ENCODE measurements at regions not wholly inside any gene's neighbourhood (a gene's known extent, or its start where the extent isn't known, plus 50 kb on each side); places are given as distances from the start of the nearest gene placed in this dataset.

DNA sequence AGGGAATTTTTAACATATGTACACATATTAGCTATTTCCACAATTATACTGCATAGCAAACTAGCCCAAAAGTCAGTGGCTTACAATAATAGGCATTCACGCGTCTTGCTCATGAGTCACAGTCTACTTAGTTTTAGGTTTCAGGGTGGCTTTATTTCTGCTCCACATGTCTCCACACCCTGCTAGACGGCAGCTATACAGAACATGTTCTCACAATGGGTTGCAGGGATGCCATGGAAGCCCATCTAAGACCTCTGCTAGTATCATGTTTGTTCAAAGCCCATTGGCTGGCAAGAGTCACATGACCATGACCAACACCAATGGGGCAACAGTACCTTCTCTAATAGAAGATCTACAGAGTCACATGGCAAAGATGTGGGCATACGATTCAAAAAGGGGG lies 96.3 kb upstream of the NEBL start:
- peak; percentile 46 for DNase-seq (ENCODE audit: low read depth)
- TF ChIP-seq, protein P1, sequence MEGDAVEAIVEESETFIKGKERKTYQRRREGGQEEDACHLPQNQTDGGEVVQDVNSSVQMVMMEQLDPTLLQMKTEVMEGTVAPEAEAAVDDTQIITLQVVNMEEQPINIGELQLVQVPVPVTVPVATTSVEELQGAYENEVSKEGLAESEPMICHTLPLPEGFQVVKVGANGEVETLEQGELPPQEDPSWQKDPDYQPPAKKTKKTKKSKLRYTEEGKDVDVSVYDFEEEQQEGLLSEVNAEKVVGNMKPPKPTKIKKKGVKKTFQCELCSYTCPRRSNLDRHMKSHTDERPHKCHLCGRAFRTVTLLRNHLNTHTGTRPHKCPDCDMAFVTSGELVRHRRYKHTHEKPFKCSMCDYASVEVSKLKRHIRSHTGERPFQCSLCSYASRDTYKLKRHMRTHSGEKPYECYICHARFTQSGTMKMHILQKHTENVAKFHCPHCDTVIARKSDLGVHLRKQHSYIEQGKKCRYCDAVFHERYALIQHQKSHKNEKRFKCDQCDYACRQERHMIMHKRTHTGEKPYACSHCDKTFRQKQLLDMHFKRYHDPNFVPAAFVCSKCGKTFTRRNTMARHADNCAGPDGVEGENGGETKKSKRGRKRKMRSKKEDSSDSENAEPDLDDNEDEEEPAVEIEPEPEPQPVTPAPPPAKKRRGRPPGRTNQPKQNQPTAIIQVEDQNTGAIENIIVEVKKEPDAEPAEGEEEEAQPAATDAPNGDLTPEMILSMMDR (IDR thresholded peaks at IDR 0.05; ENCODE audit: low read depth, low read length, missing control alignments) = no peak
- no peak overlapping the region for H3K4me3 ChIP-seq (ENCODE audit: low read depth, low read length)
- in situ Hi-C loops (cut with HindIII; ENCODE audit: low sequenced_read_pairs) = no loop called here

DNA sequence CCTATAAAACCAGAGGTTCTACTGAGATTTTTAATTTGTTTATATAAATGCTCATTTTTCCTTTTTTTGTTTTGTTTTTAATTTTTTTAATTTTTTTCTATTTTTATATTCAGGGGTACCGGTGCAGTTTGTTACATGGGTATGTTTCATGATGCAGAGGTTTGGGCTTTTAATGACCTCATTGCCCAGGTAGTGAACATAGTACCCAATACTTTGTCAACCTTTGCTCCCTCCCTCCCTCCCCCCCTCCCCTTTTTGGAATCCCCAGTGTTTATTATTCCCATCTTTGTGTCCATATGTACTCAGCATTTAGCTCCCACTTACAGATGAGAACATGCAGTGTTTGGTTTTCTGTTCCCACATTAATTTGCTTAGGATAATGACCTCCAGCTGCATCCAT lies 94.4 kb upstream of the NEBL start:
- H3K4me3 ChIP-seq (ENCODE audit: low read depth, low read length) = no peak overlapping the region
- in situ Hi-C loops (cut with HindIII; ENCODE audit: low sequenced_read_pairs) = no loop called here
- TF ChIP-seq, protein P1 (IDR thresholded peaks at IDR 0.05; ENCODE audit: low read depth, low read length, missing control alignments) = no peak
- DNase-seq (ENCODE audit: low read depth) = no peak

DNA sequence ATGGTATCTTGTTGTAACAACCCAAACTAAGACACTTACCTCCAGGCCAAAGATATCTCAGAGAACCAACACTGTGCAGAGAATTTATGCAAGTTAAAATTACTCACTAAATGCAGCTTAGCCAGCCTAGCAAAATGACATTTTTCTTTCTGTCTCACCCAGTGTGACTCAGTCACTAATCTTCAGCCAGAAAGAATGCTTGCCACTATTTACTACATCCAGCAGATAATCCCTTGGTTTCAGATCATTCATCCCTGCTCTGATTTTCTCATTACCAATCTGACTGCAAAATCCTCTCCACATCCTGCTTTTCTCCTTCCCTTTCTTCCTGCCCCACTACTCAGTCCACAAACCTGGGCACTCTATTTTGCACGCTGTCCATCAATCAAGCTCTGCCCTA lies 93.5 kb upstream of the NEBL start:
- in situ Hi-C loops (cut with HindIII; ENCODE audit: low sequenced_read_pairs) = no loop called here
- DNase-seq (ENCODE audit: low read depth) = no peak
- H3K4me3 ChIP-seq (ENCODE audit: low read depth, low read length) = no peak overlapping the region
- TF ChIP-seq, protein P1 (IDR thresholded peaks at IDR 0.05; ENCODE audit: low read depth, low read length, missing control alignments) = no peak

DNA sequence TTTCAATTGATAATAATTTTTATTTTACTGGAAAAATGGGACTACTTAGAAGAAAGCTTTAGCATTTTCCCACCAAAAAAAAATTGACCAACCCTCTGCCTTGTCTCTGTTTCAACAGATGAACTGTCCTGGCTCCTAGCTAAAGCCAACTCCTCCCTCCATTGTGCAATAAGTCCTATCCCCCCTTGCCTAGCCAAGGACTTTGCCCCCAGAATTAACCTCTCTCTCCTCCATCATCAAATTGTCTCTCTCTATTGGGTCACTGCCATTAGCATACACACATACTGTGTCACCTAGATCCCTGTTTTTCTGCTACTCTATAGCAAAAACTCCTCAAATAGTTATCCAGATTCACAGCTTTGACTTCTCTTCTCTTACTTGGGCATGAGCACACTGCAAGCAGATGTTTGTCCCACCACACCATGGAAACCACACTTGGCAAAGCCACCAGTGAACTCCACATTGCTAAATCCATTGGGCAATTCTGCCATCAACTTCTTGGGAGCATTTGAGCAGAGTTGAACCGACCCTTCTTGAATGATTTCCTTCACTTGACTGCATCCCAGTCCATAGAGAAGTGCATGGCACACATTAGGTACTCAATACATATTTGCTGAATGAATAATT lies 91.4 kb upstream of the NEBL start:
- in situ Hi-C loops (cut with HindIII; ENCODE audit: low sequenced_read_pairs) = no loop called here
- H3K4me3 ChIP-seq (ENCODE audit: low read depth, low read length) = no peak overlapping the region
- DNase-seq (ENCODE audit: low read depth) = no peak
- TF ChIP-seq, protein P1 (IDR thresholded peaks at IDR 0.05; ENCODE audit: low read depth, low read length, missing control alignments) = no peak

DNA sequence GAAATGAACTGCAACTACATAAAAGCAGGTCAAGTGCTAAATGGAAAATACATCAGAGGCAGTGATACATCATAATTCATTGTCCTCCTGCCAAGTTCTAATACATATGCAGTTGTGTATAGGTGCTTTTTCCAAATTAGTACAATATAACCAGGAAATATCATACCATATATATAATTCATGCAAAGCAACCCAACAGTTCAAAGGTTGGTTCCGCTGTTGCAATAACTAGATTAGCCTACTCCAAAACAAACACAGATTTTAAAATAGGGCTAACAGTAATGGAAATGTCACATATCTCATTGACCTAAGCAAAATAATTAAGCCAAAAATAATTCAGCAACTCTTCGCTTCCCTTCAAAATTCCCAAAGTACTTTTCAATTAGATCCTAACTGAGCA lies 88.9 kb upstream of the NEBL start:
- no peak for DNase-seq (ENCODE audit: low read depth)
- no peak overlapping the region for H3K4me3 ChIP-seq (ENCODE audit: low read depth, low read length)
- in situ Hi-C loops (cut with HindIII; ENCODE audit: low sequenced_read_pairs) = no loop called here
- TF ChIP-seq, protein P1 (IDR thresholded peaks at IDR 0.05; ENCODE audit: low read depth, low read length, missing control alignments) = no peak

DNA sequence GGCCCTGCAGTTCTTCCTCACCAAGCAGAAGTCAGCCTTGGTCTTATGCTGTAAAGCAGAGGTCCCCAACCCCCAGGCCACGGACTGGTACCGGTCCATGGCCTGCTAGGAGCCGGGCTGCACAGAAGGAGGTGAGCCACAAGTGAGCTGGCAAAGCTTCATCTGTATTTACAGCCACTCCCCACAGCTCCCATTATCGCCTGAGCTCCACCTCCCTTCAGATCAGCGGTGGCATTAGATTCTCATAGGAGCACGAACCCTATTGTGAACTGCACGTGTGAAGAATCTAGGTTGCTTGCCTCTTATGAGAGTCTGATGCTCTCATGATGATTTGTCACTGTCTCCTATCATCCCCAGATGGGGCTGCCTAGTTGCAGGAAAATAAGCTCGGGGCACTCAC lies 87.6 kb upstream of the NEBL start:
- H3K4me3 ChIP-seq (ENCODE audit: low read depth, low read length) = no peak overlapping the region
- TF ChIP-seq, protein P1 (IDR thresholded peaks at IDR 0.05; ENCODE audit: low read depth, low read length, missing control alignments) = no peak
- DNase-seq (ENCODE audit: low read depth) = no peak
- in situ Hi-C loops (cut with HindIII; ENCODE audit: low sequenced_read_pairs) = no loop called here
